ENCODE measurements at regions not wholly inside any gene's neighbourhood (a gene's known extent, or its start where the extent isn't known, plus 50 kb on each side); places are given as distances from the start of the nearest gene placed in this dataset.
"Not testable (repeated sequence)": the region's sequence is repeated elsewhere in the genome, so short reads cannot be mapped to it uniquely, and the experiment has no call there.

- intact Hi-C loops (cut with DNase I); H3K4me3 ChIP-seq (ENCODE audit: low read length in 2 of 2): not testable (repeated sequence)
- 50 to 72% methylated on average over 2 of the region's 2 CpGs for WGBS, 2 donors
Observed at GRCh38 chrX:90337161-90337560, 415.5 kb downstream of the TGIF2LX start.

GRCh38 chrX:90369632-90370031, 447.9 kb downstream of the TGIF2LX start:
- DNase-seq; ATAC-seq (ENCODE audit: low FRiP score); H3K36me3 ChIP-seq (ENCODE audit: control insufficient read depth in 1 of 2, insufficient read depth in 2 of 2, low read length in 1 of 2); H3K4me1 ChIP-seq (ENCODE audit: control insufficient read depth in 1 of 2, insufficient read depth in 2 of 2, low read length in 2 of 2); H3K27me3 ChIP-seq (ENCODE audit: control insufficient read depth in 1 of 2, insufficient read depth in 2 of 2, low read length in 1 of 2); intact Hi-C loops (cut with DNase I); H3K4me3 ChIP-seq (ENCODE audit: low read length in 2 of 2); H3K9me3 ChIP-seq (ENCODE audit: control insufficient read depth, low read length); H3K27ac ChIP-seq (ENCODE audit: low read depth in 1 of 2, low read length in 2 of 2): not testable (repeated sequence)
- 85 to 88% methylated on average over 3 to 4 of the region's 4 CpGs for WGBS, 2 donors

More at GRCh38 chrX:90337161-90337560, 415.5 kb downstream of the TGIF2LX start:
- not testable (repeated sequence) for DNase-seq; H3K4me1 ChIP-seq (ENCODE audit: control insufficient read depth in 1 of 2, insufficient read depth in 2 of 2, low read length in 2 of 2); H3K27ac ChIP-seq (ENCODE audit: low read depth in 1 of 2, low read length in 2 of 2); H3K27me3 ChIP-seq (ENCODE audit: control insufficient read depth in 1 of 2, insufficient read depth in 2 of 2, low read length in 1 of 2); H3K9me3 ChIP-seq (ENCODE audit: control insufficient read depth, low read length); H3K36me3 ChIP-seq (ENCODE audit: control insufficient read depth in 1 of 2, insufficient read depth in 2 of 2, low read length in 1 of 2); ATAC-seq (ENCODE audit: low FRiP score)

GRCh38 chrX:90398020-90398419, 476.3 kb downstream of the TGIF2LX start:
- 64 to 70% methylated on average over 1 of the region's 3 CpGs for WGBS, 2 donors
- DNase-seq; H3K4me1 ChIP-seq (ENCODE audit: control insufficient read depth in 1 of 2, insufficient read depth in 2 of 2, low read length in 2 of 2); H3K27ac ChIP-seq (ENCODE audit: low read depth in 1 of 2, low read length in 2 of 2); H3K4me3 ChIP-seq (ENCODE audit: low read length in 2 of 2); H3K9me3 ChIP-seq (ENCODE audit: control insufficient read depth, low read length); ATAC-seq (ENCODE audit: low FRiP score); H3K27me3 ChIP-seq (ENCODE audit: control insufficient read depth in 1 of 2, insufficient read depth in 2 of 2, low read length in 1 of 2); intact Hi-C loops (cut with DNase I); H3K36me3 ChIP-seq (ENCODE audit: control insufficient read depth in 1 of 2, insufficient read depth in 2 of 2, low read length in 1 of 2): not testable (repeated sequence)

- H3K9me3 ChIP-seq (ENCODE audit: control insufficient read depth, low read length); H3K36me3 ChIP-seq (ENCODE audit: control insufficient read depth in 1 of 2, insufficient read depth in 2 of 2, low read length in 1 of 2); H3K4me1 ChIP-seq (ENCODE audit: control insufficient read depth in 1 of 2, insufficient read depth in 2 of 2, low read length in 2 of 2); H3K27me3 ChIP-seq (ENCODE audit: control insufficient read depth in 1 of 2, insufficient read depth in 2 of 2, low read length in 1 of 2); intact Hi-C loops (cut with DNase I); DNase-seq; H3K4me3 ChIP-seq (ENCODE audit: low read length in 2 of 2); ATAC-seq (ENCODE audit: low FRiP score); H3K27ac ChIP-seq (ENCODE audit: low read depth in 1 of 2, low read length in 2 of 2): not testable (repeated sequence)
- WGBS, 2 donors: 68 to 80% methylated on average over 1 of the region's 1 CpG
Observed at GRCh38 chrX:90402169-90402568, 480.5 kb downstream of the TGIF2LX start.

GRCh38 chrX:90403859-90404258, 482.2 kb downstream of the TGIF2LX start:
- WGBS, 2 donors: 81 to 85% methylated on average over 4 of the region's 4 CpGs
- ATAC-seq (ENCODE audit: low FRiP score); H3K4me3 ChIP-seq (ENCODE audit: low read length in 2 of 2); DNase-seq; H3K27me3 ChIP-seq (ENCODE audit: control insufficient read depth in 1 of 2, insufficient read depth in 2 of 2, low read length in 1 of 2); H3K4me1 ChIP-seq (ENCODE audit: control insufficient read depth in 1 of 2, insufficient read depth in 2 of 2, low read length in 2 of 2); intact Hi-C loops (cut with DNase I); H3K36me3 ChIP-seq (ENCODE audit: control insufficient read depth in 1 of 2, insufficient read depth in 2 of 2, low read length in 1 of 2); H3K9me3 ChIP-seq (ENCODE audit: control insufficient read depth, low read length); H3K27ac ChIP-seq (ENCODE audit: low read depth in 1 of 2, low read length in 2 of 2): not testable (repeated sequence)

- H3K9me3 ChIP-seq (ENCODE audit: control insufficient read depth, low read length); H3K27me3 ChIP-seq (ENCODE audit: control insufficient read depth in 1 of 2, insufficient read depth in 2 of 2, low read length in 1 of 2); ATAC-seq (ENCODE audit: low FRiP score); H3K27ac ChIP-seq (ENCODE audit: low read depth in 1 of 2, low read length in 2 of 2); intact Hi-C loops (cut with DNase I); H3K4me3 ChIP-seq (ENCODE audit: low read length in 2 of 2); H3K4me1 ChIP-seq (ENCODE audit: control insufficient read depth in 1 of 2, insufficient read depth in 2 of 2, low read length in 2 of 2); H3K36me3 ChIP-seq (ENCODE audit: control insufficient read depth in 1 of 2, insufficient read depth in 2 of 2, low read length in 1 of 2); DNase-seq: not testable (repeated sequence)
- WGBS, 2 donors: 72 to 82% methylated on average over 2 of the region's 2 CpGs
Observed at GRCh38 chrX:90404846-90405436, 483.2 kb downstream of the TGIF2LX start.

- 82 to 83% methylated on average over 4 to 10 of the region's 13 CpGs for WGBS, 2 donors
- H3K4me3 ChIP-seq (ENCODE audit: low read length in 2 of 2); intact Hi-C loops (cut with DNase I); DNase-seq; H3K27me3 ChIP-seq (ENCODE audit: control insufficient read depth in 1 of 2, insufficient read depth in 2 of 2, low read length in 1 of 2); H3K4me1 ChIP-seq (ENCODE audit: control insufficient read depth in 1 of 2, insufficient read depth in 2 of 2, low read length in 2 of 2); H3K9me3 ChIP-seq (ENCODE audit: control insufficient read depth, low read length); H3K27ac ChIP-seq (ENCODE audit: low read depth in 1 of 2, low read length in 2 of 2); H3K36me3 ChIP-seq (ENCODE audit: control insufficient read depth in 1 of 2, insufficient read depth in 2 of 2, low read length in 1 of 2); ATAC-seq (ENCODE audit: low FRiP score): not testable (repeated sequence)
Observed at GRCh38 chrX:90453770-90454338, 532.1 kb downstream of the TGIF2LX start.

GRCh38 chrX:90458071-90458899, 536.6 kb downstream of the TGIF2LX start:
- H3K4me1 ChIP-seq (ENCODE audit: control insufficient read depth in 1 of 2, insufficient read depth in 2 of 2, low read length in 2 of 2); H3K27ac ChIP-seq (ENCODE audit: low read depth in 1 of 2, low read length in 2 of 2); H3K9me3 ChIP-seq (ENCODE audit: control insufficient read depth, low read length); DNase-seq; H3K4me3 ChIP-seq (ENCODE audit: low read length in 2 of 2); intact Hi-C loops (cut with DNase I); H3K36me3 ChIP-seq (ENCODE audit: control insufficient read depth in 1 of 2, insufficient read depth in 2 of 2, low read length in 1 of 2); ATAC-seq (ENCODE audit: low FRiP score); H3K27me3 ChIP-seq (ENCODE audit: control insufficient read depth in 1 of 2, insufficient read depth in 2 of 2, low read length in 1 of 2): not testable (repeated sequence)
- WGBS, 2 donors: 19 to 45% methylated on average over 9 of the region's 9 CpGs

Measured in aorta (tissue), 5 donors.